ENCODE measurements at regions not wholly inside any gene's neighbourhood (a gene's known extent, or its start where the extent isn't known, plus 50 kb on each side); places are given as distances from the start of the nearest gene placed in this dataset.

DNA sequence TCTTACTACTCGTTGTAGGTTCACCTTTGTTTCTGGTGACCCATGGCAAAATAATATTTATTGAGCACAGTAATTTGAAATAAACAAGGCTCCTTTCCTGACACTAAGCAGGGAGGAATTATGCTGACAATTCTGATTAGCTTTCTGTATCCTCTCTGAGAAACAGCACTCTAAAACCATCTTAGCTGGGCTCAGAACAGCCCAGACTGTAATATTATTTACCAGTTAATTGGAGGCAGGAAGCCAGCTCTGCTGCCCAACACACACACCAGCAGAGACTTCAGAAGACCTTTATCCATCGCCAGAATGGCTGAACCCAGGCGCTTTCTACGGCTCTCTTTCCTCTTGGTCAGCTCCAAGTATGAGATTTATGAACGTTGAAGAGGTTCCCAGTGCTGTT lies 77.6 kb upstream of the FMN2 start:
- no peaks in the 10 kb centered on the region for H3K4me1 Mint-ChIP-seq (ENCODE audit: low read depth)
- H3K36me3 Mint-ChIP-seq (ENCODE audit: low read depth) = no peaks in the 10 kb centered on the region
- H3K27ac Mint-ChIP-seq = no peak overlapping the region
- no peaks in the 10 kb centered on the region for H3K27me3 Mint-ChIP-seq (ENCODE audit: low read depth)
- DNase-seq (ENCODE audit: low spot score) = no peak
- H3K9me3 Mint-ChIP-seq = peaks cover 10% of the 10 kb centered on the region
- no peak overlapping the region for H3K4me3 Mint-ChIP-seq

DNA sequence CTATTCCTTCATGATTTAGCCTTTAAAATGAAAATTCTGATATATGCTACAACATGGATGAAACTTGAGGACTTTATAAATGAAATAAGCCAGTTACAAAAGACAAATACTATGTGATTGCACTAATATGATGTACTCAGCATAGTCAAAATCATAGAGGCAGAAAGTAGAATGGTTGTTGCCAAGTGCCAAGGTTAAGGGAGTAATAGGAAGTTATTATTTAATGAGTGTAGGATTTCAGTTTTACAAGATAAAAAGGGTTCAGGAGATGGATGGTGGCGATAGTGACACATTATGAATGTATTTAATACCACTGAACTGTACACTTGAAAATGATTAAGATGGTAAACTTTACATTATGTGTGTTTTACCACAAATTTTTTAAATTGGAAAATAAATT lies 73.1 kb upstream of the FMN2 start:
- Mint-ChIP-seq H3K4me3 (no peak overlapping the region), H3K36me3 (ENCODE audit: low read depth) (no peaks in the 10 kb centered on the region), H3K27me3 (ENCODE audit: low read depth) (no peaks in the 10 kb centered on the region), H3K4me1 (ENCODE audit: low read depth) (no peaks in the 10 kb centered on the region), H3K9me3 (peaks cover 10% of the 10 kb centered on the region), H3K27ac (no peak overlapping the region)
- no peak for DNase-seq (ENCODE audit: low spot score)

DNA sequence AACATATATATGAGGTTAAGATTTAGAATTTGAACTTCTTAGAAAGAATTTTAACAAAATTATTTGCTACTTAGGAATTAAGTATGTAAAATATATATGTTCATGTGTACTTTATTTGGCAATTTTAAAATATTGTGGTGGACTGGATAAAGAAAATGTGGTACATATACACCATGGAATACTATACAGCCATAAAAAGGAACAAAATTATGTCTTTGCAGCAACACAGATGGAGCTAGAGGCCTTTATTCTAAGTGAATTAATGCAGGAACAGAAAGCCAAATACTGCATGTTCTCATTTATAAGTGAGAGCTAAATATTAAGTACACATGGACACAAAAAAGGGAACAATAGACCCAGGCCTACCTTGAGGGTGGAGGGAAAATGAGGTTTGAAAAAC lies 72.2 kb upstream of the FMN2 start:
- H3K36me3 Mint-ChIP-seq (ENCODE audit: low read depth) = no peaks in the 10 kb centered on the region
- peaks cover 10% of the 10 kb centered on the region for H3K9me3 Mint-ChIP-seq
- no peak overlapping the region for H3K4me3 Mint-ChIP-seq
- H3K27me3 Mint-ChIP-seq (ENCODE audit: low read depth) = no peaks in the 10 kb centered on the region
- no peak for DNase-seq (ENCODE audit: low spot score)
- no peak overlapping the region for H3K27ac Mint-ChIP-seq
- no peaks in the 10 kb centered on the region for H3K4me1 Mint-ChIP-seq (ENCODE audit: low read depth)

GRCh38 chr1:240020871-240021270 lies 70.8 kb upstream of the FMN2 start:
- H3K36me3 Mint-ChIP-seq (ENCODE audit: low read depth) = no peaks in the 10 kb centered on the region

GRCh38 chr1:240021709-240022108 lies 70.0 kb upstream of the FMN2 start:
- Mint-ChIP-seq H3K27me3 (ENCODE audit: low read depth) (no peaks in the 10 kb centered on the region), H3K36me3 (ENCODE audit: low read depth) (no peaks in the 10 kb centered on the region), H3K27ac (no peak overlapping the region), H3K9me3 (peaks cover 10% of the 10 kb centered on the region), H3K4me3 (no peak overlapping the region), H3K4me1 (ENCODE audit: low read depth) (no peaks in the 10 kb centered on the region)
- no peak for DNase-seq (ENCODE audit: low spot score)

More at GRCh38 chr1:240020871-240021270, 70.8 kb upstream of the FMN2 start:
- Mint-ChIP-seq H3K4me1 (ENCODE audit: low read depth) (no peaks in the 10 kb centered on the region), H3K9me3 (peaks cover 10% of the 10 kb centered on the region), H3K4me3 (no peak overlapping the region), H3K27ac (no peak overlapping the region), H3K27me3 (ENCODE audit: low read depth) (no peaks in the 10 kb centered on the region)
- no peak for DNase-seq (ENCODE audit: low spot score)

DNA sequence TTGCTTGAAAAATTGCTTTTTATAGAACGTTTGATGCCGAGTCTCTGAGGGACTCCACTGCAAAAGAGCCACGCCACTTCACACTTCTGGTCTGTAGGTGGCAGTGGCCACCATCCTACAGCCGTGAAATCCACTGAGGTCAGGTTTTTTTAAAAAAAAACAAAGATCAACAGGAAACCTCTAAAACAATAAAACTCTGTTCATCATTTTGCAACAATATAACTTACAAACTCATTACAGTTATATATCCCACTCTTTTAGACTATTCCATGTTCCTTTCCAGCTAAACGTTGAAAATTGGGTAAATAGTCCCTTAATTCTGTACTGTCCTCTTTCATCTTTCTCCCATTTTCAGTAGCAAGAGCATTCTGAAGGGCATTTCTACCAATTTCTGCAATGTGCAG lies 64.6 kb upstream of the FMN2 start:
- no peaks in the 10 kb centered on the region for H3K27me3 Mint-ChIP-seq (ENCODE audit: low read depth)
- no peaks in the 10 kb centered on the region for H3K4me1 Mint-ChIP-seq (ENCODE audit: low read depth)
- DNase-seq (ENCODE audit: low spot score) = no peak
- H3K4me3 Mint-ChIP-seq = no peak overlapping the region
- no peak overlapping the region for H3K27ac Mint-ChIP-seq
- H3K9me3 Mint-ChIP-seq = no peaks in the 10 kb centered on the region
- H3K36me3 Mint-ChIP-seq (ENCODE audit: low read depth) = no peaks in the 10 kb centered on the region

DNA sequence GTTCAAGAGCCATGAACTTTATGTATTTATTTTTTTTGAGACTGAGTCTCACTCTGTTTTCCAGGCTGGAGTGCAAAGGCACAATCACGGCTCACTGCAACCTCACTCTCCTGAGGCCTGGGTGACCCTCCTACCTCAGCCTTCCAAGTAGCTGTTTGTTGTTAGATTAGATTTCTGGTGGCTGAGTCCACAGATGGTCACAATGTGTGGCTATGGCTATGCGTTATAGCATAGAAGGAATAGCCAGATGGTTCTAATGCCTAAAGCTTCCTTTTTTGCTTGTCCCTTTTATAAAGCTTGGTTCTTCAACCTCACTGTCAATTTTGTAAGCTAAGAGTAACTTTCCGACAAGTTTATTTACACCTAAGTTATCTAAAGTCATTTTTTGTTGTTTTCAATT lies 62.3 kb upstream of the FMN2 start:
- H3K36me3 Mint-ChIP-seq (ENCODE audit: low read depth) = no peaks in the 10 kb centered on the region

GRCh38 chr1:240030236-240030635 lies 61.4 kb upstream of the FMN2 start:
- no peaks in the 10 kb centered on the region for H3K9me3 Mint-ChIP-seq
- no peak overlapping the region for H3K27ac Mint-ChIP-seq
- DNase-seq (ENCODE audit: low spot score) = no peak
- no peaks in the 10 kb centered on the region for H3K27me3 Mint-ChIP-seq (ENCODE audit: low read depth)
- no peaks in the 10 kb centered on the region for H3K36me3 Mint-ChIP-seq (ENCODE audit: low read depth)
- H3K4me3 Mint-ChIP-seq = no peak overlapping the region
- no peaks in the 10 kb centered on the region for H3K4me1 Mint-ChIP-seq (ENCODE audit: low read depth)

More for the DNA sequence above, 62.3 kb upstream of the FMN2 start:
- no peaks in the 10 kb centered on the region for H3K27me3 Mint-ChIP-seq (ENCODE audit: low read depth)
- DNase-seq (ENCODE audit: low spot score) = no peak
- no peaks in the 10 kb centered on the region for H3K9me3 Mint-ChIP-seq
- no peak overlapping the region for H3K4me3 Mint-ChIP-seq
- no peaks in the 10 kb centered on the region for H3K4me1 Mint-ChIP-seq (ENCODE audit: low read depth)
- no peak overlapping the region for H3K27ac Mint-ChIP-seq

DNA sequence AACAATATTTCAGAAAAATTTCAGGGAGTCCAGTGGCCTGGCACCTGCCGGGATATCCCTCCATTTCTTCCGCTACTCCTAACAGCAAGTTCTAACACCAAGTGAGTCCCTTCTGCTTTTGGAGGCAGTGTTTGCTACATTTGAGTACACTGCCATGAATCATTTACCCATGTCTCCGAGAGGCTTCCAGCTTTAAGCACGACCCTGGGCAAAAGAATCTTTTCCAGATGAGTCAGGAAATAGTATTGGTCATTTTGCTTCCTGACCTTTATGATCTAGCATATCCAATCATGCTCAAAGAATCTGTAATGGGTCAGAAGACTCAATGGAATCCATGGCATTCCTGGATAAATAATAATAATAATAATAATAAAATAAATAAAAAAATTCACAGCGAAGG lies 60.7 kb upstream of the FMN2 start:
- no peaks in the 10 kb centered on the region for H3K27me3 Mint-ChIP-seq (ENCODE audit: low read depth)
- H3K4me1 Mint-ChIP-seq (ENCODE audit: low read depth) = no peaks in the 10 kb centered on the region
- DNase-seq (ENCODE audit: low spot score) = no peak
- H3K36me3 Mint-ChIP-seq (ENCODE audit: low read depth) = no peaks in the 10 kb centered on the region
- H3K27ac Mint-ChIP-seq = no peak overlapping the region
- no peak overlapping the region for H3K4me3 Mint-ChIP-seq
- H3K9me3 Mint-ChIP-seq = no peaks in the 10 kb centered on the region

DNA sequence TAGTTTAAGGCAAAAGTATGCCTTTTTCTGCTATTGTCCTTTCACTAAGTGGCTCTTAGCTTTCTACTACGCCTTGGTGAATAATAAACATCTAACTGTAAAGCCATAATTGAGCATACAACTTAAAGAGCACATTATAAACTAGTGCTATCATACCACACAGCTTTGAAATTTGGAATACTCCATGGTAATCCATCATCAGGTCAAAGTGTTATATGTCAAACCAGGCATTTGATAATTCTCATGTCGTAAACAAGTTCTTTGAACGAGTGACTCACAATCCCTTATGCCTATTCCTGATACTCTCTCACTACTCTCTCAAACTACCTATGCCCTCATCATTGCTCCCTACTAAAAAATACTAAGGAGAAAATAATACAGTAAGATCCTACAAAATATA lies 60.3 kb upstream of the FMN2 start:
- H3K27me3 Mint-ChIP-seq (ENCODE audit: low read depth) = no peaks in the 10 kb centered on the region
- H3K4me3 Mint-ChIP-seq = no peak overlapping the region
- no peak for DNase-seq (ENCODE audit: low spot score)
- no peaks in the 10 kb centered on the region for H3K36me3 Mint-ChIP-seq (ENCODE audit: low read depth)
- H3K9me3 Mint-ChIP-seq = no peaks in the 10 kb centered on the region
- no peak overlapping the region for H3K27ac Mint-ChIP-seq
- no peaks in the 10 kb centered on the region for H3K4me1 Mint-ChIP-seq (ENCODE audit: low read depth)

GRCh38 chr1:240033406-240033805 lies 58.3 kb upstream of the FMN2 start:
- Mint-ChIP-seq H3K9me3 (no peaks in the 10 kb centered on the region), H3K4me1 (ENCODE audit: low read depth) (no peaks in the 10 kb centered on the region), H3K4me3 (no peak overlapping the region), H3K27me3 (ENCODE audit: low read depth) (no peaks in the 10 kb centered on the region), H3K36me3 (ENCODE audit: low read depth) (no peaks in the 10 kb centered on the region), H3K27ac (no peak overlapping the region)
- DNase-seq (ENCODE audit: low spot score) = no peak

DNA sequence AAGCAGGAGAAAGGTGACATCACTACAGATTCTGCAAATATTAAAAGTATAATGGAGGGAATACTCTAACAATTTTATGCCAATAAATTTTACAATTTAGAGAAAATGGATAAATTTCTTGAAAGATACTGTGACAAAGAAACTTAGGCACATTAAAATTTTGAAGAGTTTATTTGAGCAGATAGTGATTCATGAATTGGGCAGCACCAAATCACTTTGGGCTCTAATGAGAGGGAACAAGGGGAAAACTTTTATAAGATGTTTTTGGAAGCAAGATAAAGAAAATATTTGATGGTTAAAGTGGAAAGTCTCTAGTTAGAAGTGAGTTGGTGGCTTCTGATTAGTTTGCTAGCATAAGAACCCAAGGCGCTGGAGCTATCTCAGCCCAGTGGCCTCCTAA lies 55.2 kb upstream of the FMN2 start:
- H3K4me3 Mint-ChIP-seq = no peak overlapping the region
- no peaks in the 10 kb centered on the region for H3K27me3 Mint-ChIP-seq (ENCODE audit: low read depth)
- no peak for DNase-seq (ENCODE audit: low spot score)
- no peaks in the 10 kb centered on the region for H3K4me1 Mint-ChIP-seq (ENCODE audit: low read depth)
- H3K27ac Mint-ChIP-seq = no peak overlapping the region
- H3K36me3 Mint-ChIP-seq (ENCODE audit: low read depth) = no peaks in the 10 kb centered on the region
- no peaks in the 10 kb centered on the region for H3K9me3 Mint-ChIP-seq

All from T-helper 2 cell treated with Interferon-gamma antibody and Interleukin-4, amounts not matched to agents 5 μg/mL and 100 μg/mL, for 36 hours (primary cell).